IMR-90 (cell line): ENCODE measurements at regions not wholly inside any gene's neighbourhood (a gene's known extent, or its start where the extent isn't known, plus 50 kb on each side); places are given as distances from the start of the nearest gene placed in this dataset.

Source experiments
- ATAC-seq: fragments of 200-7000 bp; cut with Tn5 transposase; 2 replicates; pipeline ENCODE4 v1.9.1; 2020; ENCODE audit warnings: low read depth, mild to moderate bottlenecking, moderate library complexity
- BruUV-seq: library from RNA; stranded (reverse); fragments of 400-500 nt; replicated peaks from 2 replicates; lab custom pipeline; 2021; lab: Mats Ljungman, UMichigan
- CTCF ChIA-PET: fragments of 300-600 bp; formaldehyde crosslinking; extraction: SDS; loops from one replicate; lab custom pipeline; 2021; ENCODE audit warnings: antibody characterized with exemption; lab: Yijun Ruan, JAX
- POLR2A ChIA-PET: fragments of 300-600 bp; sonication (Branson Sonifier 250); formaldehyde crosslinking; loops from one replicate; lab custom pipeline; 2022; ENCODE audit warnings: antibody characterized with exemption; ENCODE audit not compliant: unreplicated experiment; lab: Charles Lee
- DNase-seq: peaks from one replicate; pipeline ENCODE4 v3.0.0; 2013
- H2AFZ ChIP-seq: replicated peaks from 2 replicates; pipeline ENCODE3; 2013; ENCODE audit warnings: low read length, mild to moderate bottlenecking; ENCODE audit not compliant: poor library complexity
- H2AK5ac ChIP-seq: 2 replicates; pipeline ENCODE4 v1.6.1; 2013; ENCODE audit warnings: low read depth, low read length, inconsistent platforms
- H2AK9ac ChIP-seq: replicated peaks from 2 replicates; pipeline ENCODE3; 2013; ENCODE audit warnings: mild to moderate bottlenecking, low read depth, low read length, moderate library complexity; ENCODE audit not compliant: poor library complexity
- H2BK120ac ChIP-seq: 2 replicates; pipeline ENCODE4 v1.6.1; 2013; ENCODE audit warnings: low read depth, low read length, inconsistent platforms
- H2BK15ac ChIP-seq: 3 replicates; pipeline ENCODE4 v1.6.1; 2013; ENCODE audit warnings: low read depth, low read length, inconsistent platforms
- H2BK20ac ChIP-seq: 2 replicates; pipeline ENCODE4 v1.6.1; 2013; ENCODE audit warnings: low read depth, mild to moderate bottlenecking, inconsistent platforms, low read length, moderate library complexity
- H2BK5ac ChIP-seq: 2 replicates; pipeline ENCODE4 v1.6.1; 2013; ENCODE audit warnings: mild to moderate bottlenecking, low read depth, low read length, inconsistent platforms; ENCODE audit not compliant: poor library complexity, severe bottlenecking
- H3K14ac ChIP-seq: replicated peaks from 2 replicates; pipeline ENCODE4 v1.6.1; 2013; ENCODE audit warnings: low read depth, low read length, inconsistent platforms
- H3K18ac ChIP-seq: 2 replicates; pipeline ENCODE4 v1.6.1; 2013; ENCODE audit warnings: low read depth, low read length, control low read depth
- H3K23ac ChIP-seq: 2 replicates; pipeline ENCODE4 v1.6.1; 2013; ENCODE audit warnings: low read depth, low read length, inconsistent platforms
- H3K27ac ChIP-seq: 2 replicates; pipeline ENCODE4 v1.5.1; 2013; ENCODE audit warnings: mild to moderate bottlenecking, control low read depth, low read length; ENCODE audit not compliant: insufficient read depth
- H3K27me3 ChIP-seq: 2 replicates; pipeline ENCODE4 v1.6.1; 2013; ENCODE audit warnings: low read length; ENCODE audit not compliant: control insufficient read depth, insufficient read depth
- H3K36me3 ChIP-seq: 2 replicates; pipeline ENCODE4 v1.6.1; 2013; ENCODE audit warnings: low read length, mixed read lengths; ENCODE audit not compliant: control insufficient read depth, insufficient read depth
- H3K4ac ChIP-seq: 2 replicates; pipeline ENCODE4 v1.6.1; 2013; ENCODE audit warnings: low read depth, low read length, inconsistent platforms
- H3K4me1 ChIP-seq: 2 replicates; pipeline ENCODE4 v1.6.1; 2013; ENCODE audit warnings: low read length, mixed read lengths; ENCODE audit not compliant: control insufficient read depth, insufficient read depth
- H3K4me2 ChIP-seq: 2 replicates; pipeline ENCODE4 v1.6.1; 2013; ENCODE audit warnings: low read depth, mild to moderate bottlenecking, control low read depth, low read length, moderate library complexity
- H3K4me3 ChIP-seq: 2 replicates; pipeline ENCODE4 v1.5.1; 2013; ENCODE audit warnings: low read depth, mild to moderate bottlenecking, control low read depth, low read length, moderate library complexity; ENCODE audit not compliant: insufficient read depth
- H3K56ac ChIP-seq: 2 replicates; pipeline ENCODE4 v1.6.1; 2013; ENCODE audit warnings: low read length, inconsistent platforms; ENCODE audit not compliant: insufficient read depth; ENCODE audit errors: extremely low read depth
- H3K79me1 ChIP-seq, 2 experiments: 2 replicates each; pipeline ENCODE4 v1.6.1; 2013; ENCODE audit warnings: low read length in 2 of 2, inconsistent platforms in 1 of 2, low read depth in 1 of 2
- H3K9ac ChIP-seq: 2 replicates; pipeline ENCODE4 v1.6.1; 2013; ENCODE audit warnings: low read depth, low read length, control low read depth
- H3K9me1 ChIP-seq: 2 replicates; pipeline ENCODE4 v1.6.1; 2013; ENCODE audit warnings: low read length, inconsistent platforms; ENCODE audit not compliant: insufficient read depth
- H3K9me3 ChIP-seq: 2 replicates; pipeline ENCODE4 v1.6.1; 2013; ENCODE audit warnings: low read length; ENCODE audit not compliant: control insufficient read depth, insufficient read depth
- H4K20me1 ChIP-seq: 2 replicates; pipeline ENCODE4 v1.6.1; 2013; ENCODE audit warnings: low read length, inconsistent platforms; ENCODE audit not compliant: insufficient read depth
- H4K5ac ChIP-seq: 2 replicates; pipeline ENCODE4 v1.6.1; 2013; ENCODE audit warnings: mild to moderate bottlenecking, low read depth, low read length, control low read depth
- H4K8ac ChIP-seq, 2 experiments: 2 replicates each; pipeline ENCODE4 v1.6.1; 2013; ENCODE audit warnings: low read depth in 2 of 2, low read length in 2 of 2, control low read depth in 1 of 2, inconsistent platforms in 1 of 2
- H4K91ac ChIP-seq: 2 replicates; pipeline ENCODE4 v1.6.1; 2013; ENCODE audit warnings: low read depth, low read length, inconsistent platforms; ENCODE audit not compliant: insufficient read depth
- BHLHE40 ChIP-seq: fragments of 150-350 bp; IDR thresholded peaks from 2 replicates; pipeline ENCODE4 v1.6.1; 2016; ENCODE audit warnings: mild to moderate bottlenecking, low read depth, low read length
- CEBPB ChIP-seq: IDR thresholded peaks from 2 replicates; pipeline ENCODE4 v1.6.1; 2012; ENCODE audit warnings: low read depth, low read length, improper control_type of control experiment
- CHD1 ChIP-seq: IDR thresholded peaks from 2 replicates; pipeline ENCODE4 v1.6.1; 2012; ENCODE audit warnings: low read depth, low read length, improper control_type of control experiment
- FOS ChIP-seq: fragments of 150-350 bp; IDR thresholded peaks from 2 replicates; pipeline ENCODE4 v1.6.1; 2016; ENCODE audit warnings: low read depth, low read length
- MXI1 ChIP-seq: IDR thresholded peaks from 2 replicates; pipeline ENCODE4 v1.6.1; 2012; ENCODE audit warnings: low read depth, mild to moderate bottlenecking, low read length, moderate library complexity, borderline replicate concordance
- NFE2L2 ChIP-seq: fragments of 150-350 bp; IDR thresholded peaks from 2 replicates; pipeline ENCODE4 v1.6.1; 2016; ENCODE audit warnings: low read depth, mild to moderate bottlenecking, low read length
- RCOR1 ChIP-seq: IDR thresholded peaks from 2 replicates; pipeline ENCODE4 v1.6.1; 2012; ENCODE audit warnings: mild to moderate bottlenecking, low read length, improper control_type of control experiment; ENCODE audit not compliant: insufficient replicate concordance
- SMC3 ChIP-seq: fragments of 150-350 bp; IDR thresholded peaks from 2 replicates; pipeline ENCODE4 v1.6.1; 2016; ENCODE audit warnings: low read depth, mild to moderate bottlenecking, antibody characterized with exemption, low read length, moderate library complexity
- USF2 ChIP-seq: fragments of 150-350 bp; IDR thresholded peaks from 2 replicates; pipeline ENCODE4 v1.6.1; 2017; ENCODE audit warnings: mild to moderate bottlenecking, antibody characterized with exemption, low read length, low read depth
- dilution Hi-C: fragments of 300-500 bp; cut with HindIII; formaldehyde crosslinking; loops from one replicate; pipeline ENCODE4 v1.14.3; 2018; ENCODE audit warnings: low sequenced_read_pairs; ENCODE audit not compliant: unreplicated experiment
- in situ Hi-C: fragments of 300-500 bp; cut with MboI; formaldehyde crosslinking; loops from 3 replicates; pipeline ENCODE4 v1.14.3; 2019; ENCODE audit warnings: low sequenced_read_pairs, inconsistent platforms, mixed read lengths
- intact Hi-C: fragments of 100-400 bp; cut with micrococcal nuclease; formaldehyde crosslinking; loops from 2 replicates; pipeline ENCODE4 v1.10.0; 2022

GRCh38 chr21:21851205-21851604, 853.0 kb downstream of the NCAM2 start:
- no peak overlapping the region for H2BK15ac ChIP-seq
- no peak overlapping the region for H2AK9ac ChIP-seq
- no peaks in the 10 kb centered on the region for H3K4me1 ChIP-seq
- intact Hi-C loops (loop anchor here (1.0 kb wide), 1 partner anchor 44 kb away; no protein-coding TSS in a partner anchor), dilution Hi-C loops (no loop called here), in situ Hi-C loops (no loop called here)
- H3K18ac ChIP-seq = no peak overlapping the region
- ATAC-seq (no peak), DNase-seq (no peak)
- H4K91ac ChIP-seq = no peak overlapping the region
- H2BK5ac ChIP-seq = no peak overlapping the region
- H2AFZ ChIP-seq = no peak overlapping the region
- no peak overlapping the region for H2BK20ac ChIP-seq
- BruUV-seq = no TSS peak
- H3K9me3 ChIP-seq = no peaks in the 10 kb centered on the region
- H3K23ac ChIP-seq = no peak overlapping the region
- H2BK120ac ChIP-seq = no peak overlapping the region
- H3K9ac ChIP-seq = no peak overlapping the region
- no peaks in the 10 kb centered on the region for H4K20me1 ChIP-seq
- no peak overlapping the region for H4K8ac ChIP-seq
- H3K9me1 ChIP-seq = no peaks in the 10 kb centered on the region
- no peaks in the 10 kb centered on the region for H3K36me3 ChIP-seq
- H3K27me3 ChIP-seq = no peaks in the 10 kb centered on the region
- no peak overlapping the region for H3K27ac ChIP-seq
- H4K5ac ChIP-seq = no peak overlapping the region
- POLR2A ChIA-PET = no interaction called here
- no peak overlapping the region for H3K4me2 ChIP-seq
- no peaks in the 10 kb centered on the region for H3K79me1 ChIP-seq
- H3K14ac ChIP-seq = no peak overlapping the region
- TF ChIP-seq CHD1 (no peak), MXI1 (no peak), NFE2L2 (no peak), CEBPB (no peak), RCOR1 (no peak), BHLHE40 (no peak), FOS (no peak), SMC3 (no peak), USF2 (no peak)
- H3K4ac ChIP-seq = no peak overlapping the region
- H3K4me3 ChIP-seq = no peak overlapping the region
- H3K56ac ChIP-seq = no peak overlapping the region
- CTCF ChIA-PET = no interaction called here
- H2AK5ac ChIP-seq = no peak overlapping the region
